Globus pallidus (tissue), 1 donor: ENCODE measurements at regions not wholly inside any gene's neighbourhood (a gene's known extent, or its start where the extent isn't known, plus 50 kb on each side); places are given as distances from the start of the nearest gene placed in this dataset.
"Not testable (repeated sequence)": the region's sequence is repeated elsewhere in the genome, so short reads cannot be mapped to it uniquely, and the experiment has no call there.

Experiments used
- DNase-seq: peaks from one replicate; pipeline ENCODE4 v3.0.0-alpha.2; 2015; ENCODE audit warnings: low spot score

GRCh38 chr3:43838009-43838758 is 147.4 kb downstream of the ABHD5 start:
- DNase-seq, result no peak

GRCh38 chr3:43838877-43839276 is 148.1 kb downstream of the ABHD5 start:
- DNase-seq, result no peak

- no peak for DNase-seq
Measured at GRCh38 chr3:43843386-43843785, 152.6 kb downstream of the ABHD5 start.

- no peak for DNase-seq
Measured at GRCh38 chr3:43844757-43845156, 154.0 kb downstream of the ABHD5 start.

- not testable (repeated sequence) for DNase-seq
Measured at GRCh38 chr3:43845553-43845952, 154.8 kb downstream of the ABHD5 start.

- no peak for DNase-seq
Measured at GRCh38 chr3:43852066-43852465, 161.3 kb downstream of the ABHD5 start.

- no peak for DNase-seq
Measured at GRCh38 chr3:43854283-43854682, 163.5 kb downstream of the ABHD5 start.

GRCh38 chr3:43854916-43855315 is 164.2 kb downstream of the ABHD5 start:
- DNase-seq, result no peak

- DNase-seq, result peak; percentile 54
Measured at GRCh38 chr3:43855674-43856299, 165.0 kb downstream of the ABHD5 start.

- no peak for DNase-seq
Measured at GRCh38 chr3:43856351-43856750, 165.6 kb downstream of the ABHD5 start.

GRCh38 chr3:43856761-43857160 is 166.0 kb downstream of the ABHD5 start:
- no peak for DNase-seq

- DNase-seq, result no peak
Measured at GRCh38 chr3:43857361-43858293, 166.9 kb downstream of the ABHD5 start.

GRCh38 chr3:43858294-43858701 is 167.6 kb downstream of the ABHD5 start:
- DNase-seq, result no peak

GRCh38 chr3:43859766-43860165 is 169.0 kb downstream of the ABHD5 start:
- DNase-seq, result no peak

GRCh38 chr3:43861635-43862034 is 170.9 kb downstream of the ABHD5 start:
- DNase-seq, result no peak

GRCh38 chr3:43862470-43862869 is 171.7 kb downstream of the ABHD5 start:
- no peak for DNase-seq

- DNase-seq, result no peak
Measured at GRCh38 chr3:43862992-43863805, 172.5 kb downstream of the ABHD5 start.

- DNase-seq, result no peak
Measured at GRCh38 chr3:43863966-43864933, 173.5 kb downstream of the ABHD5 start.

- DNase-seq, result no peak
Measured at GRCh38 chr3:43865351-43865750, 174.6 kb downstream of the ABHD5 start.

- no peak for DNase-seq
Measured at GRCh38 chr3:43865887-43866528, 175.3 kb downstream of the ABHD5 start.
